HFF-Myc (cell line): ENCODE measurements at regions not wholly inside any gene's neighbourhood (a gene's known extent, or its start where the extent isn't known, plus 50 kb on each side); places are given as distances from the start of the nearest gene placed in this dataset.

Experiments used
- DNase-seq: peaks from one replicate; pipeline ENCODE4 v3.0.0-alpha.2; 2011; ENCODE audit warnings: low read depth; ENCODE audit errors: extremely low read depth
- H3K4me3 ChIP-seq: replicated peaks from 2 replicates; pipeline ENCODE4 v1.5.1; 2011; ENCODE audit warnings: low read depth, mild to moderate bottlenecking, control low read depth, low read length
- CTCF ChIP-seq: IDR thresholded peaks from 2 replicates; pipeline ENCODE4 v1.5.1; 2012; ENCODE audit warnings: mild to moderate bottlenecking, low read depth, low read length, control low read depth; ENCODE audit errors: missing control alignments

GRCh38 chr3:137285924-137286323, 328.1 kb downstream of the IL20RB start:
- no peak for DNase-seq
- H3K4me3 ChIP-seq, result no peak overlapping the region
- TF ChIP-seq CTCF, result no peak

GRCh38 chr3:137293086-137293485, 335.3 kb downstream of the IL20RB start:
- no peak for TF ChIP-seq CTCF
- DNase-seq, result no peak
- no peak overlapping the region for H3K4me3 ChIP-seq

GRCh38 chr3:137294139-137294538, 336.4 kb downstream of the IL20RB start:
- TF ChIP-seq CTCF, result no peak
- no peak overlapping the region for H3K4me3 ChIP-seq
- DNase-seq, result no peak

- no peak for DNase-seq
- TF ChIP-seq CTCF, result no peak
- H3K4me3 ChIP-seq, result no peak overlapping the region
Measured at GRCh38 chr3:137294839-137295238, 337.1 kb downstream of the IL20RB start.

GRCh38 chr3:137295336-137295735, 337.6 kb downstream of the IL20RB start:
- no peak for TF ChIP-seq CTCF
- no peak overlapping the region for H3K4me3 ChIP-seq
- no peak for DNase-seq

GRCh38 chr3:137296116-137296515, 338.3 kb downstream of the IL20RB start:
- no peak for DNase-seq
- no peak for TF ChIP-seq CTCF
- H3K4me3 ChIP-seq, result no peak overlapping the region

- no peak for DNase-seq
- H3K4me3 ChIP-seq, result no peak overlapping the region
- TF ChIP-seq CTCF, result no peak
Measured at GRCh38 chr3:137297770-137298169, 340.0 kb downstream of the IL20RB start.
